HCT116 (cell line): ENCODE measurements at regions not wholly inside any gene's neighbourhood (a gene's known extent, or its start where the extent isn't known, plus 50 kb on each side); places are given as distances from the start of the nearest gene placed in this dataset.

Experiments
- ATAC-seq: fragments of 200-7000 bp; cut with Tn5 transposase; 2 replicates; pipeline ENCODE4 v1.9.1; 2020; ENCODE audit warnings: mild to moderate bottlenecking, moderate library complexity
- BruUV-seq: library from RNA; stranded (reverse); fragments of 400-500 nt; replicated peaks from 2 replicates; lab custom pipeline; 2021; lab: Mats Ljungman, UMichigan
- CTCF ChIA-PET: fragments of 300-600 bp; sonication (Branson Sonifier 250); formaldehyde crosslinking; loops from one replicate; lab custom pipeline; 2021; ENCODE audit warnings: antibody characterized with exemption; lab: Charles Lee
- POLR2A ChIA-PET: fragments of 300-600, 350-600 bp; sonication (Branson Sonifier 250); formaldehyde crosslinking; loops from one replicate; lab custom pipeline; 2021; ENCODE audit warnings: antibody characterized with exemption; lab: Charles Lee
- RAD21 ChIA-PET, 2 experiments: fragments of 300-600 bp; sonication (Branson Sonifier 250); formaldehyde crosslinking; loops; one replicate each; lab custom pipeline; 2023; ENCODE audit warnings: low total read pairs in 2 of 2; ENCODE audit not compliant: uncharacterized antibody in 2 of 2, unreplicated experiment in 2 of 2, low non-redundant PET in 1 of 2; lab: Charles Lee
- DNase-seq: peaks from one replicate; pipeline ENCODE4 v3.0.0-alpha.2; 2010; ENCODE audit warnings: low read depth, low spot score
- H2AFZ ChIP-seq: fragments of 200-600 bp; shearing (Covaris generic), sonication (generic); 2 replicates; pipeline ENCODE4 v1.6.1; 2017; ENCODE audit warnings: low read depth, mixed run types, mixed read lengths, antibody characterized with exemption, low read length; ENCODE audit not compliant: poor library complexity, severe bottlenecking
- H3K27ac ChIP-seq: 2 replicates; pipeline ENCODE4 v1.5.1; 2012; ENCODE audit warnings: low read depth, low read length
- H3K27me3 ChIP-seq: fragments of 200-600 bp; sonication (generic); 2 replicates; pipeline ENCODE4 v1.6.1; 2016; ENCODE audit warnings: mixed run types, low read length, mixed read lengths; ENCODE audit not compliant: insufficient read depth
- H3K36me3 ChIP-seq, 2 experiments: fragments of 200-500 bp in 1 of 2; fragments of 200-600 bp in 1 of 2; sonication (Bioruptor generic) in 1 of 2; sonication (generic) in 1 of 2; 2 replicates each; pipeline versions ENCODE4 v1.5.1 to v1.6.1; 2014 to 2016; ENCODE audit warnings: low read length in 2 of 2, inconsistent platforms in 1 of 2, mixed read lengths in 1 of 2, mixed run types in 1 of 2; ENCODE audit not compliant: insufficient read depth in 2 of 2, control insufficient read depth in 1 of 2
- H3K4me1 ChIP-seq, 2 experiments: fragments of 200-600 bp in 1 of 2; sonication (generic) in 1 of 2; 2 replicates each; pipeline versions ENCODE4 v1.5.1 to v1.6.1; 2012 to 2017; ENCODE audit warnings: low read length in 2 of 2, inconsistent platforms in 1 of 2, mild to moderate bottlenecking in 1 of 2, mixed read lengths in 1 of 2, mixed run types in 1 of 2, moderate library complexity in 1 of 2; ENCODE audit not compliant: insufficient read depth in 2 of 2, control insufficient read depth in 1 of 2
- H3K4me2 ChIP-seq: fragments of 200-600 bp; sonication (generic); 2 replicates; pipeline ENCODE4 v1.6.1; 2017; ENCODE audit warnings: mixed run types, low read length, mixed read lengths
- H3K4me3 ChIP-seq, 2 experiments: fragments of 200-600 bp in 1 of 2; sonication (generic) in 1 of 2; replicated peaks in 1 of 2; 2 replicates each; pipeline ENCODE4 v1.5.1; 2011 to 2016; ENCODE audit warnings: low read length in 2 of 2, control low read depth in 1 of 2, low read depth in 1 of 2, mild to moderate bottlenecking in 1 of 2, mixed read lengths in 1 of 2, mixed run types in 1 of 2
- H3K79me2 ChIP-seq: fragments of 200-600 bp; sonication (generic); 2 replicates; pipeline ENCODE4 v1.6.1; 2017; ENCODE audit warnings: mild to moderate bottlenecking, mixed run types, low read length, moderate library complexity, mixed read lengths; ENCODE audit not compliant: insufficient read depth
- H3K9ac ChIP-seq: fragments of 200-600 bp; sonication (generic); 2 replicates; pipeline ENCODE4 v1.6.1; 2016; ENCODE audit warnings: low read length, mixed read lengths
- H3K9me2 ChIP-seq: fragments of 200-600 bp; sonication (generic), shearing (Covaris generic); 2 replicates; pipeline ENCODE4 v1.6.1; 2017; ENCODE audit warnings: mixed run types, mild to moderate bottlenecking, moderate library complexity; ENCODE audit not compliant: insufficient read depth
- H3K9me3 ChIP-seq, 2 experiments: fragments of 200-500 bp in 1 of 2; fragments of 200-600 bp in 1 of 2; sonication (Bioruptor generic) in 1 of 2; sonication (generic) in 1 of 2; 2 replicates each; pipeline ENCODE4 v1.6.1; 2014 to 2017; ENCODE audit warnings: low read length in 2 of 2, mixed read lengths in 2 of 2, inconsistent platforms in 1 of 2, low read depth in 1 of 2, mild to moderate bottlenecking in 1 of 2, mixed run types in 1 of 2, moderate library complexity in 1 of 2; ENCODE audit not compliant: control insufficient read depth in 1 of 2, insufficient read depth in 1 of 2
- H4K20me1 ChIP-seq: fragments of 200-600 bp; sonication (generic), shearing (Covaris generic); 2 replicates; pipeline ENCODE4 v1.6.1; 2017; ENCODE audit warnings: mixed run types, mild to moderate bottlenecking, moderate library complexity; ENCODE audit not compliant: insufficient read depth
- ATF3 ChIP-seq: IDR thresholded peaks from 2 replicates; pipeline ENCODE4 v1.6.1; 2012
- CBX3 ChIP-seq: IDR thresholded peaks from 2 replicates; pipeline ENCODE4 v1.6.1; 2012; ENCODE audit warnings: low read depth
- CTCF ChIP-seq, 3 experiments: fragments of 200-600 bp in 1 of 3; sonication (generic) in 1 of 3; IDR thresholded peaks in 2 of 3; conservative IDR thresholded peaks in 1 of 3; 2 replicates each; pipeline ENCODE4 v1.5.1; 2012 to 2017; ENCODE audit warnings: low read depth in 2 of 3, low read length in 2 of 3, antibody characterized with exemption in 1 of 3, borderline replicate concordance in 1 of 3, control low read depth in 1 of 3, mild to moderate bottlenecking in 1 of 3, mixed read lengths in 1 of 3, mixed run types in 1 of 3, moderate library complexity in 1 of 3; ENCODE audit not compliant: insufficient read depth in 1 of 3
- ELF1 ChIP-seq: IDR thresholded peaks from 2 replicates; pipeline ENCODE4 v1.6.1; 2012; ENCODE audit warnings: low read depth, borderline replicate concordance
- EZH2phosphoT487 ChIP-seq: fragments of 200-600 bp; IDR thresholded peaks from 2 replicates; pipeline ENCODE4 v1.6.1; 2018; ENCODE audit warnings: antibody characterized with exemption, borderline replicate concordance
- SIN3A ChIP-seq: IDR thresholded peaks from 2 replicates; pipeline ENCODE4 v1.6.1; 2012; ENCODE audit warnings: low read depth
- SRF ChIP-seq: IDR thresholded peaks from 2 replicates; pipeline ENCODE4 v1.6.1; 2012; ENCODE audit warnings: low read depth
- TCF7L2 ChIP-seq: IDR thresholded peaks from 2 replicates; pipeline ENCODE4 v1.7.0; 2011; ENCODE audit warnings: borderline replicate concordance, inconsistent platforms; ENCODE audit not compliant: insufficient read depth, insufficient read length; ENCODE audit errors: extremely low read depth
- YY1 ChIP-seq: IDR thresholded peaks from 2 replicates; pipeline ENCODE4 v1.6.1; 2011; ENCODE audit warnings: low read length, low read depth, moderate library complexity, mild to moderate bottlenecking; ENCODE audit not compliant: insufficient replicate concordance; ENCODE audit errors: extremely low read depth
- intact Hi-C: fragments of 100-400 bp; cut with micrococcal nuclease; formaldehyde crosslinking; loops from 2 replicates; pipeline ENCODE4 v1.10.0; 2022
- TF ChIP-seq, protein P1 (sequence below): IDR thresholded peaks from 2 replicates; pipeline ENCODE4 v1.6.1; 2012

GRCh38 chr6:141351721-141352120, 781.0 kb upstream of the GJE1 start:
- H3K27me3 ChIP-seq, result no peaks in the 10 kb centered on the region
- H3K9ac ChIP-seq, result no peak overlapping the region
- no TSS peak for BruUV-seq
- intact Hi-C loops, result no loop called here
- no peak overlapping the region for H2AFZ ChIP-seq
- no peak overlapping the region for H3K4me2 ChIP-seq
- ChIA-PET RAD21 (no interaction called here), POLR2A (no interaction called here), CTCF (no interaction called here)
- H3K27ac ChIP-seq, result no peak overlapping the region
- no peaks in the 10 kb centered on the region for H3K79me2 ChIP-seq
- no peaks in the 10 kb centered on the region for H4K20me1 ChIP-seq
- no peak overlapping the region for H3K4me3 ChIP-seq
- H3K4me1 ChIP-seq, result no peaks in the 10 kb centered on the region
- no peaks in the 10 kb centered on the region for H3K9me2 ChIP-seq
- no peaks in the 10 kb centered on the region for H3K36me3 ChIP-seq
- TF ChIP-seq CTCF (IDR thresholded peaks at IDR 0.05 in 2 of 3, conservative IDR thresholded peaks at IDR 0.05 in 1 of 3; ENCODE audit: borderline replicate concordance in 1 of 3, insufficient read depth in 1 of 3, low read depth in 2 of 3, low read length in 2 of 3) (no peak), ATF3 (no peak), TCF7L2 (no peak), SRF (no peak), ELF1 (no peak), CBX3 (no peak)
- TF ChIP-seq, all 23 proteins: peak for 0
- no peaks in the 10 kb centered on the region for H3K9me3 ChIP-seq
- DNase-seq (no peak), ATAC-seq (no peak)

- no peak for TF ChIP-seq TCF7L2
- TF ChIP-seq EZH2phosphoT487, result no peak
- no peak for TF ChIP-seq CBX3
- TF ChIP-seq, protein P1, sequence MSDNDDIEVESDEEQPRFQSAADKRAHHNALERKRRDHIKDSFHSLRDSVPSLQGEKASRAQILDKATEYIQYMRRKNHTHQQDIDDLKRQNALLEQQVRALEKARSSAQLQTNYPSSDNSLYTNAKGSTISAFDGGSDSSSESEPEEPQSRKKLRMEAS, result no peak
- TF ChIP-seq CTCF (IDR thresholded peaks at IDR 0.05 in 2 of 3, conservative IDR thresholded peaks at IDR 0.05 in 1 of 3; ENCODE audit: borderline replicate concordance in 1 of 3, insufficient read depth in 1 of 3, low read depth in 2 of 3, low read length in 2 of 3), result no peak
- no peak for TF ChIP-seq YY1
- TF ChIP-seq SIN3A, result no peak
- TF ChIP-seq, all 23 proteins: peak for 0
- POLR2A ChIA-PET, result no interaction called here
- no peak overlapping the region for H3K27ac ChIP-seq
- H2AFZ ChIP-seq, result no peak overlapping the region
- H3K4me2 ChIP-seq, result no peak overlapping the region
- no peaks in the 10 kb centered on the region for H4K20me1 ChIP-seq
- no peaks in the 10 kb centered on the region for H3K9me2 ChIP-seq
- no peaks in the 10 kb centered on the region for H3K9me3 ChIP-seq
- no peaks in the 10 kb centered on the region for H3K4me1 ChIP-seq
- H3K27me3 ChIP-seq, result no peaks in the 10 kb centered on the region
- RAD21 ChIA-PET, result no interaction called here
- DNase-seq (no peak), ATAC-seq (no peak)
- no peaks in the 10 kb centered on the region for H3K36me3 ChIP-seq
- H3K9ac ChIP-seq, result no peak overlapping the region
- no peaks in the 10 kb centered on the region for H3K79me2 ChIP-seq
- intact Hi-C loops, result no loop called here
- H3K4me3 ChIP-seq, result no peak overlapping the region
- BruUV-seq, result no TSS peak
- CTCF ChIA-PET, result no interaction called here
These were observed 783.0 kb upstream of the GJE1 start for GRCh38 chr6:141349710-141350109.
